Hepatic stellate cell (primary cell): ENCODE measurements at regions not wholly inside any gene's neighbourhood (a gene's known extent, or its start where the extent isn't known, plus 50 kb on each side); places are given as distances from the start of the nearest gene placed in this dataset.

Source experiments
- DNase-seq: peaks from one replicate; pipeline ENCODE4 v3.0.0; 2011; ENCODE audit warnings: low spot score

GRCh38 chrX:22325096-22325495, 52.4 kb downstream of the CBLL2 start:
- DNase-seq: no peak

DNA sequence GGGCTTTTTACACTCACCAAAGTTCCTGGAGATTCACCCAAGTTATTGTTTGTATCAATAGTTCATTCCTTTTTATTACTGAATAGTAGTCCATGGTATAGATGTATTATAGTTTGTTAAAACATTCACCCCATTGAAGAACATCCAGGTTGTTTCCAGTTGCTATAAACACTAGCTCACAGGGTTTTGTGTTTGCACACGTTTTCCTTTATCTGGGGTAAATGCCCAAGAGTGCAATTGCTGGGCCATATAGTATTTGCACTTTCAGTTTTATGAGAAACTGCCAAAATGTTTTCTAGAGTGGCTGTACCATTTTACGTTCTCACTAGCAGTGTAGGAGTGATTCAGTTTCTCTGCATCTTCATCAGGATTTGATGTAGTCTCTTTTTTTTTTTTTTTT, 57.1 kb downstream of the CBLL2 start:
- no peak for DNase-seq

GRCh38 chrX:22338740-22339139, 66.0 kb downstream of the CBLL2 start:
- no peak for DNase-seq

GRCh38 chrX:22339459-22339858, 66.7 kb downstream of the CBLL2 start:
- DNase-seq: no peak

DNA sequence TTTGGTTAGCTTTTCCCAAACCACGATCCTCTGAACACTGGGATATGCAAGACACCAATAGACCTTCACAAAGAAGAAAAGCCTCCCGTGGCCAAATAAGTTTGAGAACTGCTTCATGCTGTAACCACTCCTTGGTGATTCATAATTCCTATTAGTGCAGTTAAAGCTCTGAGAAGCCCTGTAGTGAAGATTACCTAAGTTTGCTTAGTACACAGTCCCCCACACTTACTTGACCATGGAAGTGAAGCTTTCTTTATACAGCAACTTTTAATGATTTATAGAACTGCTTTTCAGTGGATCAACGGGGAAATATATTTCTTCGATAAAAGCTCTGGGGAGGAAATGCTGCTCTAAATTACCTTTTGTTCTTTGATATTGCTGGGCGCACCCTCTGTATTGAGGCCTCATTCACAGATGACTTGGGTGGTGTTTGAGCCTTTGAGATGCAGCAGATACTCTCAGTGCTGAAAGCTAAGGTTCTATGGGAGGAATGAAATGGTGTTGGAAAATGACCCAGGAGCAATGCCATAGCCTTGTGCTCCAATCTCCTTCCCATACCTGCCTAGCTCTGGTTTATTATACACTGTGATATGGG, 67.4 kb downstream of the CBLL2 start:
- no peak for DNase-seq

DNA sequence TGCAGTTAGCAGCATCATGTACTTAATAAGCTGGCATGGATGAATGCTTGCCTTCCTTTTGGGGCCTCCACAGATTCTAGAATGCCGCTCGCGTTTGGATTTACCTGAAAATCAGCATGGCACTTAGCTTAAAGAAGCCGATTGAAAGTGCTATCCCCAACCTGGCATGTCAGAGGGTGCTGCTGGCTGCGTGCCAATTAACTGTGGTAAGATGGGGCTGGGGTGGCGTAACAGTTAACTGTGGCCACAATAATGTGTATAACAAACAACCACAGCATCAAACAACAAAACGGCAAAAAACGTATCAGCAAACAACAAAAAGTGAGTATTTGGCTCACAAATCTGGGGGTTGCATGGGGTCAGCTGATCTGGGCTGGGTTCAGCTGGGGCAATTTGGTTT, 70.5 kb downstream of the CBLL2 start:
- no peak for DNase-seq

DNA sequence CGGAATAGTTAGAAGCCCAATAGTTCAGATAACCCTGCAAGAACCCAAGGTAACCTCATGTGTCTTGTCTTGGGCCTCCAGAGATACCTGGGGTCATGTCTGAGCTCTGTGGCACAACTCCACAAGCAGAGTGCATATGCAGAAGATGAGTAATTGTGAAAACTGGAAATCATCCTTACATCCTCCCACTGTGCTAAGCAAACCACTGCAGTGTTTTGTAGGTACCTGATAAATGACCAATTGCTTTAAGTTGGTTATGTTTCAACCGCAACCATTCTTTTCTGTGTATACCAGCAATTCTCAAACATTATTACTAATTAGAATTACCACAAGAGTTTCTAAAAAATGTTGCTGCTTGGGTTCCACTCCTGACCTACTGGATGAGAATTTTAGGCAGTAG, 73.2 kb downstream of the CBLL2 start:
- no peak for DNase-seq

- no peak for DNase-seq
Measured at GRCh38 chrX:22347491-22347890, 74.8 kb downstream of the CBLL2 start.

GRCh38 chrX:22349116-22349515, 76.4 kb downstream of the CBLL2 start:
- no peak for DNase-seq

GRCh38 chrX:22351076-22351475, 78.4 kb downstream of the CBLL2 start:
- DNase-seq: no peak

GRCh38 chrX:22351966-22352365, 79.3 kb downstream of the CBLL2 start:
- DNase-seq: peak; percentile 6

DNA sequence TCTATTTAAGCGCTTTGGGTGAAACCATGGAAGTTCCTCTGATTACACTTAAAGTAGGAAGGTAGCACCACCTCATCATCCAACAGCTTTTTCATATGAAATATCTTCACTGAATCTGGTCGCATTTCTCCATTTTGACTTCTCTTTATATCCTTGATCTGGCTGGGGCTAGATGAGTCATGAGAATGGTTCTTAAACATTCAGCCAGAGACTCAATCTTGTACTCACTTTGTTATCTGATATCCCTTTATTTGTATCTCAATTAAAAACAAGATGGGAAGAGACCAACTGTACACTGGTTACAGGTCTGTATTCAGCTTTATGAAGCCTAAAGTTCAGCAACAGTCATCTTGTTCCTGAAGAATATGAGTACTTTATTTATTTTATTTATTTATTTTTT, 84.9 kb downstream of the CBLL2 start:
- no peak for DNase-seq

DNA sequence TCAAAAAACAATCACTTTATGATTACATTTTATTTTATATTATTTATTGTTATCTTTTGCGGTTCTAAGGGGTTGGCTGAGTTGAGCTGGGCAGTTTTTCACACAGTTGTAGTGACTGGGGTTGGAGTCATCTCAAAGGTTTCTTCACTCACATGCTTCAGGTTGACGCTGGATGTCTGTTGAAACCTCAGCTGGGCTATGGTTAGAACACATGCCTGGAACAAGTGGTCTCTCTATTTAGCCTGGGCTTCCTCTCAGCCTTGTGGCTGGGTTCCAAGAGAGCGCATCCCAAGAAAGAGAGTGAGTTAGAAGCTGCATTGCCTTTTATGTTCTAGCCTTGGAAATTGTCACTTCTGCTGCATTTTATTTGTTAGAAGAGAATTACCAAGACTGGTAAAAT, 87.4 kb downstream of the CBLL2 start:
- DNase-seq: no peak

GRCh38 chrX:22365460-22365859, 92.7 kb downstream of the CBLL2 start:
- peak; percentile 17 for DNase-seq

GRCh38 chrX:22366166-22366702, 93.5 kb downstream of the CBLL2 start:
- DNase-seq: no peak

GRCh38 chrX:22366906-22367305, 94.2 kb downstream of the CBLL2 start:
- no peak for DNase-seq

- DNase-seq: no peak
Measured at GRCh38 chrX:22373094-22373493, 100.4 kb downstream of the CBLL2 start.

DNA sequence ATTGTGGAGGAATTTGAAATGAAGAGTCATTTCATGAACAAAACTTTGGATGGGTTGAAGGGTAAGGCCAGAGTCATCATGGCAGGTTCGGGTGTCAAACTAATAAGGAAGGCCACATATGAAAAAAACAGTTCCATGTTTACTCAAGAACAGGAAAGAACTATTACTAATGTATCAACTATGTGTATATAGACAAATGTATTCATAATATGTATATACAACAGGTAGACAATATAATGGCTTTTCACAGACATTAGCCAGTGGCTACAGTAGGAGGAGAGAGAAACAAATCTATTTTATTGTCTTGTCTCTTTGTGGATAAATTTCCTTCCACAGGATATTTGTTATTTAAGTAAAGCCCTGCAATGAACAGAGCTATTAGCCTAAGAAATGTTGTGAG, 101.1 kb downstream of the CBLL2 start:
- DNase-seq: no peak

DNA sequence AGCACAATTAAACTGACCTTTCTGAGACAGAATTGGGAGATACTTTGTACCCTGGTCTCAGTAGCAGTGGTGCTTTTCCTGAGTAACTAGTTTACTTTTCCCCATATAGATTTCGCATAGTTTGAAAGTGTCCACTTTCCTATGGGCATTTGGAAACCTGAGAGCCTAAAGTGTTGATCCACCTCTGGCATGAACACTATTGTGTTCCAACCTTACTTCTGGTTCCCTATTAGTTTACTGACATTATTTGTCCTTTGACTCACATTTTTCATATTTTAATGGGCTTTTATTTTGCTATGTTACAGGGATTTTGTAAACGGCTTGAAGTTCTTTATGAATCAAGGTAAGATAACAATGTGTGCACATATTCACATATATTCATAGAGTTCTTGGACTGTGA, 103.7 kb downstream of the CBLL2 start:
- DNase-seq: no peak

DNA sequence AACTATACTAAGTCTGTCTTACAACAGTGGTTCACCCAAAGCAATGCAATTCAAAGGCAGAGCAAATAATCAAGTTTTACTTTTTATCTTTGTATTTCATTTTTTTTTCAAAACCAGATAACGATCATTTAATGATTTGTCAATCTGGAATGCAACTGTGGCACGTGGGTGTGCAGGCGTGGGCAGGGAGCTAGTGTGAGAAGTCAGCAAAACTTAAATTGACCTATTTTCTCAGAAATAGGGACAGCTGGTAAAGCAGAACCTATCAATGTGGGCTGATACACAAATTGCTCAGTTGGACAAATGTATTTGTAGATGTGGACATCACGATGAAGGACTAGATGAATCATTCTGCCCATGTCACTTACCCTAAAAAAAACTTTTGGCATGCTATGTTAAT, 105.6 kb downstream of the CBLL2 start:
- peak; percentile 12 for DNase-seq

DNA sequence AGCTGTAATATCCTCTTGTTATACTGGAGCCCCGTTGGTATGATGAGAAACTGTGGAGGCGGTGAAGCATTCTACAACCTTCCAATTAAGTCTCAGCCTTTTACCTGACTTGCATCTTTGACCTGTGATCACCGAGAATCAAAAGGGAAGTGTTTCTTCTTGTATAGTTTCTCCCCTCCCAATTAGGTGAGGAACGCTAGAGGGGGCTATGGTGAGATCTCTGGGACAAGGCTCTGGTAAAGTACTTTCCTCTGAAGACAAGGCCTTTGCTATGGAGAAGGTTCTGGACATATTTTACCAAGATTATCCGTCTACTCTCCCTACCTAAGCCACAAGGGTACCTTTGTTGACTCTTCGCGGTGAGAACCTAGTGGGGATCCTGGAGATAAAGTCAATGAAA, 111.3 kb downstream of the CBLL2 start:
- DNase-seq: no peak

DNA sequence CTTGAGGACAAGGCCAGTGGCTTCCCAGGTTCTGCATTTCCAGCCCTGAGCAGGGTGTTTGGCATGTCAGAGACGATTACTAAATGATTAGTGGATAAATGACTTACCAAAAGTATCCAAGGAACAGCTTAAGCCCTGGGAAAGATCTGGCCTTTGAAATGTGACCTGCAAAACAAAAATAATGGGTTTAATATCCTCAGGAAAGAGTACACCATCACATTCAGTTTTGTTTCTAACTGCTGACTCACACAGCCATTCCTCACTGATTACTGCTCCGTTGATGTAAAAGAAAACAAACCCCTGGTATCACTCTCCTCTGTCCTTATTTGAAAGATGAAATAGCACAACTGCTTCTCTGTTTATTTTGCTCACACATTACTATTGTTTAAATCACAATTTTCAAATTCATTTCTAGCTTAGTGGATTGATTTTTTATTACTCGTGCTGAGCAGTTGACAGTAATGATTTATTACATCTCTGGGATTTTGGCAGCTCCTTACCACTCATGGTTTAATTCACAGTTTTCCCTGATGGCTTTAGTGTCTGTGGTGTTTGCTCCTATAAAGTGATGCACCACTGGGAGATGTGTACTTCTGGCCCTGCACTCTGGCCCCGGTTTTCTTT, 117.0 kb downstream of the CBLL2 start:
- DNase-seq: peak; percentile 32

DNA sequence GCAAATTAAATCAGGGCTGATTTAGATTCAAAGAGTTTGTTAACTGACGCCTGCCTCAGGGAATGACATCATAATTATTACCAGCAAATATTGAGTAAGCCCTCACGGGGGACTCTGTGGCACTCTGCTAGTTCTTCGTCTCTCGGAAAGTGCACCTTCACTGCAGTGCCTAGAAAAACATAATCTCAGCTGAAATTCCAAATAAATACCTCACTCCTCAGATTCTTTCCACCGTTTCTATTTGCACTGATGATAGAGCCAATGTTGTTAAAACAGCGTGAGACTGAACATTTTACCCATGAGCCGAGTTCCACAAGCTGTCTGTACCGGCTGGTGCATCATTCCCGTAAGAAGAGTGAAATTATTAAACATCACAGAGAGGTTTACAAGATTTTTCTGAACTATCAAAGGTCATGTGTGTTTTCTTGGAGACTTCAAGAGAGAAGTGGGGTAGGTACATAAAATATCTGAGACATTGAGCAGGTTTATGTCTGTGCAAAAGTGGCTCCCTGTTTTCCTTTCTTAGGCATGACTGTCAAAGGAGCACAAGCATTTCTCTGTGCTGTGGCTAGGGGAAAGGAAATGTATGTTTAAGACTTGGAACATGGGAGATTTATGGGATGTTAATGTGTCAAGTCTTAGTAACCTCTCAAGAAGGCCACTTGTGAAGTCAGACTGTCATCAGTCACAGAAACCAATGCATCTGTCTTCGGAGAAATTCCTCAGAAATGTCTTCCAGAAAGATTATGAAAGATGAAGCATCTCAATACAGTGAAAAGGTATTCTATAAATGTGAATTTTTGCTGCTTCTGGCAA, 119.6 kb downstream of the CBLL2 start:
- no peak for DNase-seq
